ENCODE measurements at regions not wholly inside any gene's neighbourhood (a gene's known extent, or its start where the extent isn't known, plus 50 kb on each side); places are given as distances from the start of the nearest gene placed in this dataset.

- peaks cover 0 to 13% (median 0%) of the 10 kb centered on the region in 3 experiments; a peak in 2 of 7 replicates for H3K36me3 Mint-ChIP-seq (ENCODE audit: insufficient read depth in 1 of 3, low read depth in 3 of 3)
- no peaks in the 10 kb centered on the region; a peak in 1 of 5 replicates for H3K9me3 Mint-ChIP-seq
- Histone ChIP-seq H3K4me2 (ENCODE audit: insufficient read depth, insufficient read length, low read length) (no peak overlapping the region), H2BK15ac (ENCODE audit: low read depth, low read length) (no peak overlapping the region), H3K79me2 (ENCODE audit: insufficient read depth, low read length) (no peaks in the 10 kb centered on the region), H3K9ac (ENCODE audit: extremely low read depth, insufficient read length, low read length) (no peak overlapping the region), H3T11ph (ENCODE audit: low read length) (no peak overlapping the region), H2BK12ac (ENCODE audit: insufficient read length, low read depth, low read length) (no peak overlapping the region), H2AK5ac (ENCODE audit: insufficient read length, low read length) (no peak overlapping the region), H3K23ac (ENCODE audit: insufficient read length, low read depth, low read length) (no peak overlapping the region), H3K79me1 (ENCODE audit: insufficient read depth, low read depth, low read length, poor library complexity, severe bottlenecking) (no peaks in the 10 kb centered on the region), H2AFZ (ENCODE audit: low read length) (no peak overlapping the region), H3K18ac (ENCODE audit: insufficient read length, low read depth, low read length) (no peak overlapping the region), H3K4ac (ENCODE audit: low read depth, low read length) (no peak overlapping the region), H3K9me3 (ENCODE audit: control insufficient read depth, low read depth, low read length) (no peaks in the 10 kb centered on the region), H4K20me1 (ENCODE audit: control insufficient read depth, insufficient read depth, insufficient read length) (no peaks in the 10 kb centered on the region), H3K56ac (ENCODE audit: insufficient read length, low read depth, low read length) (no peak overlapping the region), H4K91ac (ENCODE audit: insufficient read length, low read depth, low read length) (no peak overlapping the region), H4K8ac (replicated peaks; ENCODE audit: insufficient read length, low read depth, low read length) (no peak overlapping the region), H3K27ac (ENCODE audit: insufficient read length, low read depth, low read length) (no peak overlapping the region), H3K14ac (ENCODE audit: insufficient read depth, low read length) (no peak overlapping the region), H4K5ac (ENCODE audit: insufficient read length, low read depth, low read length) (no peak overlapping the region), H2BK5ac (ENCODE audit: insufficient read length, low read length) (no peak overlapping the region), H3K27me3 (ENCODE audit: insufficient read depth, low read length) (no peaks in the 10 kb centered on the region), H2BK20ac (ENCODE audit: low read depth, low read length, poor library complexity, severe bottlenecking) (no peak overlapping the region), H2BK120ac (ENCODE audit: low read depth, low read length, poor library complexity, severe bottlenecking) (no peak overlapping the region), H3K4me1 (ENCODE audit: insufficient read depth, low read length) (no peaks in the 10 kb centered on the region), H3K23me2 (ENCODE audit: insufficient read length, low read depth, low read length, poor library complexity, severe bottlenecking) (no peaks in the 10 kb centered on the region)
- no CpG with 5 or more reads among the region's 4 CpGs for WGBS (ENCODE audit: extremely low coverage, insufficient read length, low lambda C conversion rate)
- no peak overlapping the region for H3K27ac Mint-ChIP-seq
- peaks cover 12 to 14% of the 10 kb centered on the region in 2 experiments for H3K4me1 Mint-ChIP-seq
- no peaks in the 10 kb centered on the region for H3K27me3 Mint-ChIP-seq (ENCODE audit: low read depth)
- no peak overlapping the region for H3K4me3 Mint-ChIP-seq
- TF ChIP-seq CTCF (conservative IDR thresholded peaks at IDR 0.05): no peak
- no peak for DNase-seq
These were observed 104.3 kb upstream of the LINC00305 start for GRCh38 chr18:64253222-64253621.
